HG03159 (cell line): ENCODE measurements at regions not wholly inside any gene's neighbourhood (a gene's known extent, or its start where the extent isn't known, plus 50 kb on each side); places are given as distances from the start of the nearest gene placed in this dataset.

Experiments used
- ATAC-seq: cut with Tn5 transposase; IDR thresholded peaks from one replicate; pipeline ENCODE4 v1.9.1; 2021; ENCODE audit warnings: mild to moderate bottlenecking, moderate library complexity; ENCODE audit not compliant: unreplicated experiment

DNA sequence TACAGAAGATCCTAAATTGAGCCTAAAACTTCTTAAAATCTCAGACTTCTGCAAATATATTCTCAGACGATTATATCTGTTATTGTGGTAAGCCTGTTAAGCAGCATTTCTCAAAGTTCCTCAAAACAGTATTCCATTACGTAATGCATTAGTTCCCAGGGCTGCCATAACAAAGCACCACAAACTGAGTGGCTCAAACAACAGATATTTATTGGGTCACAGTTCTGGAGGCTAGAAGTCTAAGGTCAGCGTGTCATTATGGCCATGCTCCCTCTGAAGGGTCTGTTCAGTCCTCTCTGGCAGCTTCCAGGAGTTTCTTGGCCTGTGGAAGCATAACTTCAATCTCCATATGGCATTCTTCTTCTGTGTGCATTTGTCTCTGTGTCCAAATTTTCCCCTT lies 103.5 kb upstream of the ST6GALNAC5 start:
- ATAC-seq = no peak

DNA sequence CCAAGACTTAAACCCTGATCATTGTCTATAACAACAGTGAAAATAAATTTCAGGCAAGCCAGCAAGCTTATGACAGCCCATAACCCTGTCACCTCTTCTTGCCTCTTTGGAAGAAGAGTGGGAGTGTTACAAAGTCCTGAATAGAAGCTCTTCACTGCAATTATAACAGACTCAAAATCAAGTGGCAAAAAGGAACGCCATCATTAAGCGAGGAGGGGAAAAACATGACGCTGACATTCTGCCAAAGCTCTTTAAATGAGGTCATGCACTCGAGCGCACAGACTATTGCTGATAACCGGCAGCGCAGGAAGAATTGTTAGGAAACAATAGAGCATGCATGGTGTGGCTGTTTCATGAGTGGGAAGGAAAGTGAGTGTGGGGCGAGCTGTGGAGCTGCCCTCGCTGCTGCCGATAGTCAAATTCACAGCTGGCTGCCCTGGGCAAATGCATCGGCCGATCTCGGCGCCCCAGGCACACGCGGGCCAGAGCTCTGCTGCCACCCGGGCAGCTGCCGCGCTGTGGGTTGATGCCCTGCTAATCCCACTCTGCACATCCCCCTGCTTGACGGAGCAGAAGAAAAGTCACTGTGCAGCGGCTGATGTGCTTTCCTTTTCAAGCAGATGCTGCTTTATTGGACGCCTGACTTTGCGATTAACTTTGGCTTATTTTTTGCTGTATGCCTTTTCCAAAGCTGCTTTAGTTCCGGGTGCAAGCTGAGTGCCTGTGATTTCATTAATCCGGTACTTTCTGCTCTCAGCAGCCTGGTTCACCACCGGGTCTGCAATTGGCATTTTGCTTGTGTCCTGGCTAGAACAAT lies 102.4 kb upstream of the ST6GALNAC5 start:
- no peak for ATAC-seq

DNA sequence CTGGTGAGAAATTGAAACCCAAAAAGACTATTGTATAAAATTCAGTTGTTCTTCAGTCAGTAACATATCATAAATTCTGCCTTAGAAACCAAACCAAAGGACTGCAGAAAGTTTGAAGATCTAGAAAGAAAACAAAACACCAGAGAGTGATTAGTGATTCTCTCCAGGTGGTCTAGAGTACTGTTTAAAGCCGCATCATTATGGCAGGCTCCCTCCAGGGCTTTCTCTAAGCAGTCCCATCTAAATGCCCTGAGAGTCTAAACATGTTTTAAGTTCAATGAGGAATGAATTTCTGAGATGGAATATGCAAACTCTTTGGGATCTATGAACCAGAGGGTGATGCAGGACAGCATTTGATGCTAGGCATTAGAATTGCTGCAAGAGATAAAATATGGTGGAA lies 100.9 kb upstream of the ST6GALNAC5 start:
- ATAC-seq = no peak

DNA sequence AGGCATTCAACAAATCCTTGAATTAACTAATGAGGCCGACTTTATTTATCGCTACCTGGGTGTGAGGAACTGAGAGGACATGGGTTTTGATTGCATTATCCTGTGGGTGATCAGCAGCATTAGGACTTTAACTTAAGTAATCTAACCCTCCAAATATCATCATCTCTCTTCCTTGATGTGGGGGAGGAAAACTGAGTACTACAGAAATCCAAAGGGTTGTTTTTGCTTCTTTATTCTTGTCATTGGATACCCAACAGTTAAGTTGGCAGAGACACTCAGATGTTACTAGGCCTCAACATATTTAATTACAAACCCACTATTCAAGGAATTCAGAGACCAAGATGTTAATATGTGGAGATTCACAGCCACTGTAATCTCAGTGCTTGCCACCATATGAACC lies 97.4 kb upstream of the ST6GALNAC5 start:
- ATAC-seq = no peak

DNA sequence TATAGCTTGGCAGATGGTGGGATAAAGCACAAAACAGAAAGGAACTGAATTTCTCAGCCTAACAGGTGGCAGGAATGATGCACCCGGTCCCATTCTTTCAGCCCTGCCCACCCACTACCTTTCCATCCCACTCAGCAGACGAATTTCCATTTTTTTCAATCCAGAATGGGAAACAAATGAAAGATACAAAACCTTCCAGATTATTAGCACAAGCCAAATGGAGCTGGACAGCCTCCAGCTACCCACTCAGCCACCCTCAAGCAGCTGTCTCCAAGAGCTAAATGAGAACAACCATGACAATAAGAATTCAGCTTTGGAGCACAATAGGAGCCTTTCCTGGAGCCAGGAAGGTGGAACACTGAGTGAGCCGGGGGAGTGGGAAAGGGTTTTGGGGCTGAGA lies 96.3 kb upstream of the ST6GALNAC5 start:
- ATAC-seq = no peak

DNA sequence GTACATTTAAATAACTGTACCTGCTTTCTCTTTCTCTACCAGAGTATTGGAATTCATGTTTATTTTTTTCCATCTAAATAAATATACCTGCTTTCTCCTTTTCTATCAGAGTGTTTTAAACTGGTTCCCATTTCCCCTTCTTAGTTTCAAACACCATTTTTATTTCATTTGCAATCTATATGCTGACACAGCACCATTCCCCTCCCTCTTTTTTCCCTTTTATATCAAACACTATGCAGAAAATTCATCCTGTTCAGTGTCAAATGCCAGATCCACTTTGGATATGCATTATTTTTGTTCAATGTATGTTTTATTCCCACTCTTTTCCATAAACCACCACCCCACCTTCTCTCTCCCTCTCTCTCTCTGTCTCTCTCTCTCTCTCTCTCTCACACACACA lies 85.8 kb upstream of the ST6GALNAC5 start:
- ATAC-seq = no peak

DNA sequence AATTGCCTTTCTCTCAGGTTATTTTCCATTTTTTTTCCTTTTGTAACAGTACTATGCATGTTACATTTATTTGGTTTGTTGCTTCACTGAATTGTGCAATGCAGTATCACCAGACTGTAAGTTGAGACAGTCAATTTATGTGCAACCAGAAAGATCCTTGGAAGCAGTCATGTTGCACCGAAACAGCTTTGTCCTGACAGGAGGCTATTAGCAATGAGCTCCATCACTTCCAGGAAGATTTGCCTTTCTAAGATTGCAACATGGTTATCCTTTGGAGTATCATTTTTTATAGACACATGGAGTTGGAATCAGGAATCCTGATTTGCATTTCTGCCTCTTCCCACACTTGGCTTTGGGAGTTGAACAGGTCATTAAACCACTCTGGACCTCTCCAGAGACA lies 84.5 kb upstream of the ST6GALNAC5 start:
- ATAC-seq = no peak

DNA sequence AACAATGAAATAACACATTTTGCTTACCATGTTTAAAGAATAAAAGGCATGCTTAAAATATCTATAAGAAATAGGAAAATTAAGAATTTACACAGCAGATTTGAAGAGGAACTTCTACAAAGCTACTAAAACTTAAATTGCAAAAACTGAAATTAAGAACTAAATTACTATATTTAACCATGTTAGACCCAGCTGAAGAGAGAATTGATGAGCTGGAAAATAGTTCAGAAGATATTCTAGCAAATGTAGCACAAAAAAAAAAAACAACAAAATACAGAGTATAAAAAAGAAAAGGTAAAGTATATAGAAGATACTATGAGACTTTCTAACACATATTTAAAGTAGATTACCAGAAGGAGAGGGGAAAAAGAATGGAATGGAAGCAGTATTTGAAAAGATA lies 82.8 kb upstream of the ST6GALNAC5 start:
- no peak for ATAC-seq

DNA sequence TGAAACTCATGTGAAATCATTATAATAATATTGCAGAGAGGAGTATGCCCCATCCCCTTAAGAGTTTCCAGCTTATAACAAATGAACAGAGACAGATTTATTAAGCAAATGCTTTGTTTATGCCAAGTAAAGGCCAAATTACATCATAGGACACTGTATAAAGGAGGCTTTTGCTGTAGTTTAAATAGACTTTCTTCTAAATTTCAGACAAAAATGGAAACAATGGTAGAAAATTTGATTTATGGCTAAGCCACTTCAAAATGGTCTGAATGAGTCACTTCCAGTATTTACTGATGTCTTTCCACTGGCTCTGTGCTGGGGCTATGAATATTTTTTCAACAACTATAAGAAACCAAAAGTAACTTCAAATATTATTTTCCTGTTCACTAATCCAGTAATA lies 81.1 kb upstream of the ST6GALNAC5 start:
- no peak for ATAC-seq

DNA sequence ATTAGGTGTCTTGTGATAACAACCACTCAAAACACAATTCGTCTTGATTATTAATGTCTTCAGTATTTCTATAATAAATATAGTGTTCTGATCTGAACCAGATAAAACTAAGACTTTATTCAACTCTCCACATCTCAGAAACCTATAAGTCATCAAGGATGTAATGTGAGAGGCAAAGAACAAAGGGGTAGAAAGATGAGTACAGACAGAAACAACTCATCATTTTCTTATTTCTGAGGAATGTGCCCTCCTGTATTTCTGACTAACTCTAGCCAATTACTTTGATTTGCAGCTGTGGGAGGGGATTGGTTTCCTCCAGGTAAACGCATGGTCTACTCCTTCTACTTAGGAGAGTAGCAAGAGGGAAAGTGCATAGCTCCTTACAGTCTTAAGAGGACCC lies 73.7 kb upstream of the ST6GALNAC5 start:
- ATAC-seq = no peak

DNA sequence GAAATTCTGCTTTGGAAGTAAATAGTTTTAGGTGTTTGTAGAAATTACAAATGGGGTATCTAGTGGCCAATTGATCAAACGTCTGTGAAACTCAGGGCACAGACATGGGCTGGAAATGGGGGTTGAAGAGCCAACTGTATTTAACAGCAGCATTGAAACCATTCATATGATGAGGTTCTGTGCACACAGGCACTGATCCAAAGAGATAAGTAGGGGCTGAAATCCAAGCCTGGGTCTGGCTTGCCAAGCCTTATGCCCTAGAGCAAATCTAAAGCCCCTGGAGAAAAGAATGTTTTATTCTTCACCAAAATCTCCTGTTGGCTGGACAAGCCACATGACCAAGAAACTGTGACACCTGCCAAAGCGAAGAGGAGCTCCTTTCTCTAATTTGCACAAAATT lies 67.6 kb upstream of the ST6GALNAC5 start:
- ATAC-seq = no peak

DNA sequence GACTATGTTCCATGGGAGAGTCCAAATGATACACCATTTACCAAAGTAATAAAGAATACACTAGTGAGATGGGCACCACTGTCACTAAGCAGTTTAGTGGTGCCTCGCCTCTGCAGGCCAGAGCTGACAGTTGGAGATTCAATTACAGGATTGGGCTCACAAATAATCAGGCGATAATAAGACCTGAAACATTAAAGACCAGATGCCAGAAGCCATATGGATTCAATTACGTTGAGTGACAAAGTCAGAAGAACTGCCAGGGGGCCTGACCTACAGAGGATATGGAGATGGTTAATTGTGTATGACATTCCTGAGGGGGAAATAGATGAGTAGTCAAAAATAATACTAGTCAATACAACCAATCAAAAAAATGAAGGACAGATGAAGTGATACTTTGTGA lies 65.2 kb upstream of the ST6GALNAC5 start:
- ATAC-seq = no peak

DNA sequence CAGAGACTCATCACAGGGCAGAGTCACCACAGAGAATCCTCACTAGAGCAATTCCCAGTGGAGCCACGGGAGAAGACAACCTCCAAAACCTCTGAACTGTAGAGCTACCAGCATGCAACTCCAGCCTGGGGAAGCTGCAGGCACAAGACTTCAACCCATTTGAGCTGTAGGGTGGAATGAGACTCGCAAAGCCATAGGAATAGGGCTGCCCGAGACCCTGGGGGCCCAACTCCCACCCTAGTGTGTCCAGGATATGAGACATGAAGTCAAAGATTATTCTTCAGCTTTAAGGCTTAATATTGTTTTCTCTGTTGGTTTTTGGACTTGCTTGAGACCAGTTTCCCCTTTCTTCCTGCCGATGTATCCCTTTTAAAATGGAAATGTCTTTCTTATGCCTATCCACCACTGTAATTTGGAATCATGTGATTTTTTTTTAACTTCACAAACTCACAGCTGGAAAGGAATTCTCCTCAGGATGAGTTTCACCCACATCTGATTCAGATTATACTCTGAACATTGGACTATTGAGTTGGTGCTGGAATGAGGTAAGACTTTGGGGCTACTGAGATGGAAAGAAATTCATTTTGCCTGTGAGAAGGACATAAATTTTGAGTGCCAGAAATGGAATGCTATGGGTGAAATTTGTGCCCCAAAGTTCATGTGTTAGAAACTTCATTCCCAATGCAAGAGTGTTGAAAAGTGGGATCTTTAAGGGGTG lies 59.6 kb upstream of the ST6GALNAC5 start:
- no peak for ATAC-seq
